Esophagus squamous epithelium (tissue), 5 donors: ENCODE measurements at regions not wholly inside any gene's neighbourhood (a gene's known extent, or its start where the extent isn't known, plus 50 kb on each side); places are given as distances from the start of the nearest gene placed in this dataset.

Experiments
- DNase-seq: peaks from one replicate; lab custom pipeline; 2025; lab: John Stamatoyannopoulos, UW
- H3K27ac ChIP-seq, 4 donors: fragments of 200-600 bp; sonication (generic); one replicate each; pipeline ENCODE4 v1.5.1; 2016 to 2019; ENCODE audit warnings: mild to moderate bottlenecking in 1 of 4
- H3K27me3 ChIP-seq, 4 donors: fragments of 200-600 bp; sonication (generic); 1 replicate in 3 of 4; 2 replicates in 1 of 4; pipeline versions ENCODE4 v1.5.1 to v1.6.0; 2017 to 2021; ENCODE audit warnings: antibody characterized with exemption in 1 of 4
- H3K36me3 ChIP-seq, 3 donors: fragments of 200-600 bp; sonication (generic); one replicate each; pipeline ENCODE4 v1.5.1; 2016 to 2019
- H3K4me1 ChIP-seq, 3 donors: fragments of 200-600 bp; sonication (generic); one replicate each; pipeline ENCODE4 v1.5.1; 2017 to 2019
- H3K4me3 ChIP-seq, 4 donors: fragments of 200-600 bp; sonication (generic); 1 replicate in 3 of 4; 2 replicates in 1 of 4; pipeline ENCODE4 v1.5.1; 2016 to 2019; ENCODE audit warnings: mild to moderate bottlenecking in 2 of 4, moderate library complexity in 1 of 4
- H3K9me3 ChIP-seq, 3 donors: fragments of 200-600 bp; sonication (generic); one replicate each; pipeline ENCODE4 v1.5.1; 2016 to 2019
- CTCF ChIP-seq, 6 experiments: fragments of 450-650 bp in 4 of 6; fragments of 200-600 bp in 2 of 6; sonication (generic) in 2 of 6; IDR thresholded peaks; one replicate each; pipeline ENCODE4 v1.5.1; 2016 to 2019; ENCODE audit warnings: antibody characterized with exemption in 6 of 6, mild to moderate bottlenecking in 4 of 6, moderate library complexity in 4 of 6
- POLR2A ChIP-seq, 4 donors: fragments of 450-650 bp; IDR thresholded peaks; one replicate each; pipeline ENCODE4 v1.6.1; 2017; ENCODE audit warnings: antibody characterized with exemption in 4 of 4, mild to moderate bottlenecking in 4 of 4, moderate library complexity in 3 of 4
- WGBS, 2 donors: methylation state at CpG; one replicate each; pipeline ENCODE4 v1.1.5; 2018; 5-methylcytosine and 5-hydroxymethylcytosine counted together
- intact Hi-C: fragments of 100-400 bp; cut with DNase I; formaldehyde crosslinking; loops from one replicate; pipeline ENCODE4 v1.15.0; 2022
- donor health status: DM: yes; HTN: yes; CAD: no.

GRCh38 chr4:83724485-83725335, 188.8 kb downstream of the GPAT3 start:
- 81 to 82% methylated on average over 13 to 14 of the region's 14 CpGs for WGBS, 2 donors
- intact Hi-C loops: no loop called here
- Histone ChIP-seq H3K4me1 (no peaks in the 10 kb centered on the region), H3K9me3 (no peaks in the 10 kb centered on the region), H3K36me3 (no peaks in the 10 kb centered on the region), H3K27me3 (no peaks in the 10 kb centered on the region), H3K27ac (no peak overlapping the region), H3K4me3 (no peak overlapping the region)
- TF ChIP-seq CTCF (IDR thresholded peaks at IDR 0.05) (no peak), POLR2A (IDR thresholded peaks at IDR 0.05) (no peak)
- DNase-seq: no peak

GRCh38 chr4:83723609-83724008, 187.7 kb downstream of the GPAT3 start:
- 52 to 70% methylated on average over 6 of the region's 6 CpGs for WGBS, 2 donors
- no peak for TF ChIP-seq POLR2A (IDR thresholded peaks at IDR 0.05)
- TF ChIP-seq CTCF (IDR thresholded peaks at IDR 0.05): no peak

GRCh38 chr4:83722730-83723269, 186.9 kb downstream of the GPAT3 start:
- H3K36me3 ChIP-seq: no peaks in the 10 kb centered on the region
- H3K4me3 ChIP-seq: no peak overlapping the region
- WGBS, 2 donors: 68 to 80% methylated on average over 5 of the region's 5 CpGs
- H3K9me3 ChIP-seq: no peaks in the 10 kb centered on the region
- intact Hi-C loops: no loop called here
- no peak for DNase-seq
- H3K27ac ChIP-seq: no peak overlapping the region
- TF ChIP-seq POLR2A (IDR thresholded peaks at IDR 0.05) (no peak), CTCF (IDR thresholded peaks at IDR 0.05) (no peak)
- H3K4me1 ChIP-seq: no peaks in the 10 kb centered on the region
- H3K27me3 ChIP-seq: no peaks in the 10 kb centered on the region

More at GRCh38 chr4:83723609-83724008, 187.7 kb downstream of the GPAT3 start:
- H3K4me3 ChIP-seq: no peak overlapping the region
- no peaks in the 10 kb centered on the region for H3K4me1 ChIP-seq
- H3K27ac ChIP-seq: no peak overlapping the region
- H3K9me3 ChIP-seq: no peaks in the 10 kb centered on the region
- intact Hi-C loops: no loop called here
- no peak for DNase-seq
- H3K36me3 ChIP-seq: no peaks in the 10 kb centered on the region
- H3K27me3 ChIP-seq: no peaks in the 10 kb centered on the region

GRCh38 chr4:83716874-83717273, 181.0 kb downstream of the GPAT3 start:
- H3K4me1 ChIP-seq: no peaks in the 10 kb centered on the region
- H3K36me3 ChIP-seq: no peaks in the 10 kb centered on the region
- H3K27ac ChIP-seq: no peak overlapping the region
- H3K4me3 ChIP-seq: no peak overlapping the region
- DNase-seq: no peak
- H3K27me3 ChIP-seq: no peaks in the 10 kb centered on the region
- TF ChIP-seq CTCF (IDR thresholded peaks at IDR 0.05): no peak
- no peak for TF ChIP-seq POLR2A (IDR thresholded peaks at IDR 0.05)
- no peaks in the 10 kb centered on the region for H3K9me3 ChIP-seq
- intact Hi-C loops: no loop called here

GRCh38 chr4:83712890-83713289, 177.0 kb downstream of the GPAT3 start:
- no peak for DNase-seq
- Histone ChIP-seq H3K4me3 (no peak overlapping the region), H3K27me3 (no peaks in the 10 kb centered on the region), H3K9me3 (no peaks in the 10 kb centered on the region), H3K36me3 (no peaks in the 10 kb centered on the region), H3K4me1 (no peaks in the 10 kb centered on the region), H3K27ac (no peak overlapping the region)
- intact Hi-C loops: no loop called here
- no peak for TF ChIP-seq POLR2A (IDR thresholded peaks at IDR 0.05)
- no peak for TF ChIP-seq CTCF (IDR thresholded peaks at IDR 0.05)
